RCC 7860 (cell line): ENCODE measurements at regions not wholly inside any gene's neighbourhood (a gene's known extent, or its start where the extent isn't known, plus 50 kb on each side); places are given as distances from the start of the nearest gene placed in this dataset.

ENCODE experiments used
- DNase-seq: peaks from one replicate; pipeline ENCODE4 v3.0.0-alpha.2; 2015; ENCODE audit warnings: low spot score
- FAIRE-seq: peaks from 2 replicates; lab custom pipeline; 2012; peaks lifted over from hg19 to GRCh38; lab: Jason Lieb, UNC

DNA sequence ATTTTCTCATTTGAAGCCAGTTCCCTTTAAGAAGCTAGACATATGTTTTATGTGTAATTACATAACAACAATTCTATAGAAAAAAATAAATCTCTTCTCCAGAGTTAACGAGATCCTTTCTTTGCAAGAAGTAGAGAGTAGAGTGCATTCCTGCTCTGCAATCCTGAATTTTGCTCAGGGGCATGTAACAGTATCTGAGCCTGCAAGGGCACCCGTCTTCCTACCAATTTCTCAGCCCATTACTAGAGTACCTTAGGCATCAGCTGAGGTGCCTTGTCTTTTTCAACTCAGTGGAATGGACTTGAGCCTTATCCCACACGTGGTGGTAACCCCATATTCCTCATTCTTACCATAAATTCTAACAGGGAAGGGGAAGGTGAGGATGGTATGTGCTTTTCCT is 205.9 kb downstream of the IKZF2 start:
- FAIRE-seq (no peak), DNase-seq (no peak)

DNA sequence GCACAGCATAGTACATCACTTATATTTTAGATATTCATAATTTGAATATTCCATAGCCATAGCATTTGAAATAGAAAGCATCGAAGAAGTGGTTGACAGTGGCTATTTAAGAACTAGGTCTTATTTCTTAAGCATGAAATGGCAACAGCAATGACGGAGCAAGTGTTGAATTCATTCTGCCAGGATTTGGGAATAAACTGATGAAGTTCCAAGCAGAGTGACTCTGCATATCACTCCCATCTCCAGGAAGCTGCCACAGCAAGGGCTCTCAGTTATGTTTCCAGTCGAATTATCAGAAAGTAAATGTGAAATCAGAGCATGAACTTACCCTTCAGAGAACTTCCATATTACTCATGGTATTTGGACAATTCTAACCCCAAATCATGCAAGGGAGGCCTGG is 208.1 kb downstream of the IKZF2 start:
- DNase-seq (no peak), FAIRE-seq (no peak)

DNA sequence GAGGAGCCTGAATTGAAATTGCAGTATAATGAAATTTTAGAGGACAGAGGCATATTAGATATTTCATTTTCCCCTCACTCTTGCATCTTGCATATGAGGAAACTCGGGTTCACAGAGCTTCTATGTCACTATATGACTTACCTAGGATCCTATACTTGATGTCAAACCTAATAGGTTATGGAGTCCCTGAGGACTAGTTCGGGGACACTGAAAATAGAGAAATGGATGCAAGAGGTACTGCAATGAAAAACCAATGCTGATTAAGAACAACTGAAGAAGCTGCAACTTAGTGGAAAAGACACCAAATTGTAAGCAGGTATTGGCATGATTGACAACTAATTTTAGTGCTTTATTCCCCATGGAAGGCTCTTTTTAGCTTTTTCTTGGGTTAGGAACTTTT is 210.1 kb downstream of the IKZF2 start:
- FAIRE-seq (no peak), DNase-seq (no peak)

DNA sequence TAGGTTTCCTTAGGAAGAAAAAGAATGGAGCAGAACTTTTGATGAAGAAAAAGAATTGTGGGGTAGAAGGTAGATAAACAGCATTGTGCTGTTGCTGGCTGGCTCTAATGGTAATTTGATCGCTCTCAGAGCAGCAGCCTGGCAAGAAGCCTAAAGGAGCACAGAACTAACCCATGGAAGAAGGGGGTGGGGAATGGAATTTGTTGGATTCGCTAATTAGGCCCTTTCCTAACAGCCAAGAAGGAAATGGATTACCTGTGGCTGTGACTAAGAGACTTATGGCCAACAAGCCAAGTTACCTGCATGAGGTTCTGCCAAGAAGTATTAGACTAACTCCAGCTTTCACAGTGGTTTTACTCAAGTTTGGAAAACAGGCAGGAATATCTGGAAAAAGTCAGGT is 210.6 kb downstream of the IKZF2 start:
- FAIRE-seq = no peak
- DNase-seq = no peak

DNA sequence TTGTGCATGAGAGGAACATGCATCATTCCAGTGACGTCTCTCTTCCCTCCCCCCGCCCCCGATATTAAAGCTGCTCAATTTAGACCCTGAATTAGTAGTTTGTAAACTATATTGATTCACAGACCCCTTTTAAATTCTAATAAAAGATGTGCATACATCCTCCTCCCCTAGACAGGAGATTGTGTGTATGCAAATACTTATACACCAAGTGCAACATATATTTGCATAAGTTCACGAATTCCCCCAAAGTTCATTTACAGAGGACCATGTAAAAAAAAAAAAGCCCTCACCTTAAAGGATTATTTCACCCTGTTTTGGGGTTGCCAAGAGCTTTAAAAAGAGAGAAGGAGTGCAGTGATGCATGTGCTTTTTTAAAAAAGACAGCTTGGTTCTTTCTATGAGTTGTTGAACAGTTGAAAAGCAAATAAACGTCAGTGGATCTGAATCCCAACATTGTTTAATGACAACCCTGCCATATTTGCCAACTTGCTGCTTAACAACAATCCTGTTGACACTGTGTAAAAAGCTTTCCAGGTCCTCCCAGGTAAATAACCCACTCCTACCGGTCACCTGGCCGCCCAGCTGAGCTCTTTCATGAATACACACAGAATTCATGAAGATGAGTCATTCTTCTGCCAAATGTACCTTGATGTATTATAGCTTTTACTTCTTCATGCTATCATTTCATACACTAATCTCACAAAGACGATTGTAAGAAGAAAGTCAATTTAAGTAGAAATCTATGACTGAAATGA is 211.5 kb downstream of the IKZF2 start:
- DNase-seq (no peak), FAIRE-seq (no peak)

DNA sequence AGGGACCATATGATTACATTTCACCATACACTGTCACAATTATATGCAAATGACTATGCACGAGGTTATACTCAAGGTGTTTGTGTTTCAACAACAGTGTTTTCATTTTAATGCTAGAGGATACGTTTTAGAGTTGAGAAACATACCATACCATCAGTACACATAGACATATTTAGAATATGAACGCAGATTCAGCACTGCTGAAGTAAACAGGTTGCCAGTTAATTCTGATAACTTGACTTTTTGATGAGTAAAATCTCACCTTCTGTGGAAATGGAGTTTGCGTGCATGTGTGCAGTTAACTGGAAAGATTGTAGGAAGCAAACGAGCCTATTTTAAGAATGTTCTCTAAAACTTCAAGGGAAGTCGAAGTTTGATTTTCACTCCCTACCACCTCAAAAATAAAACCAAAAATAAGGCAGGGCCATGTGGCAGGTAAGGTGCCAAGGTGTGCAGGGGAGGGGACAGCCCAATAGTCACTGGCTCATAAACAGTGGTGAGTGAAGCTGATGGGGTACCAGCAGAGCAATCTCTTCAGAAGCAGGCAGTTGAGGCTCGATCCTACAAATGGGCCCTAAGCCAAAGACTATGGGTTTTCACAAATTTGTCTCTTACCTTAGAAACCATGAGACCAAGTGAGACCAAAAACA is 213.1 kb downstream of the IKZF2 start:
- no peak for FAIRE-seq
- DNase-seq = no peak

DNA sequence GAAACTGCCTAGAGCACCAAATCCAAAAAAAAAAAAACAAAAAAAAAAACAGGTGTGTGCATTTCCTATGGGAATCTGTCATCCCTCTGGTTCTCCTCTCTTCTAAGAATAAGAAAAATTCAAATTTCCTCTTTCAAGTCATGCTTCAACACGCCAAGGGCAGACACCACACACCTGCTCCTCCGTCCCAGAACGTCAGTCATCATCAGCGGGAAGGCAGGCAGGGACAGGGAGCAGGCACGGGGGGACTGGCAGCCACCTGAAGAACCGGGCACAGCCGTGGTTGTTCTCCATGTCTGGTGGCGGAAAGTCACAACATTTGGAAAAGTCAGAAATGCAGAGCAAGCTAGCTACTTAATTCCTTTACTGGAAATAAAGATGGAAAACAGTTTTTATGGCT is 214.8 kb downstream of the IKZF2 start:
- DNase-seq (no peak), FAIRE-seq (no peak)

DNA sequence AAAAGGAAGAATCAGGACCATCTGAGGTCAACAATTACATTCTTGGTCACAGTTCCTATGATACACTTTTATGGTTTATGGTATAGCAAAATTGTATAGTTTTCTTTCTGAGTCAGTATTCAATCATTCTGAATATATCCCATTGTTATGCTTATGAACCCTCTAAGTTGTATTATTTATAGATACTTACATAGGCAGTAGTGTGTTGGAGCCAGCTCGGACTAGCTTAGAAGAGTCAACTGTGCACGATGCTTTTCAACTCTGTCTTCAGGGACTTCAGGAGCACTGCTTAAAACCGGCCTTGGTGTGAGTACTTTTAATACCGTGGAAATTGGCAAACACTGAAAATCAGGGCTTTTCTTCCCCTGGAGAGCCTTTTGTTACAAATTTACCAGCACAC is 215.7 kb downstream of the IKZF2 start:
- DNase-seq = no peak
- no peak for FAIRE-seq

DNA sequence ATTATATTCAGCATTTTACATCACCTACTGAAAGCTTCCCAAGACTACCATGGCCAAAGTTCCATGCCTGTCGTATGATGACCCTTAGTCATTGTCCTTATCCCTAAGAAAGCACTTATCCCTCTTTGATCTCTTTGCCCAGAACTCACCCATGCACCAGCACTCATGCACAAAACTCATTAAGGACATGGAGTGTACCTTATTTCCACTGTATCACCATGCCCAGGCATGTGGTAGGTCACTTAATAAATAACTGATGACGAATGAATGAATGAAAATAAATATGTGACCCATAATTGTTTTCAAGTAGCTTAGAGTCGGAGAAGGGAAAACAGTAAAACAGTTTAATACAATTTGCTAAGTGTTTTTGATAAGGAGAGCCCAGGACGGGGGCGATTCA is 220.1 kb downstream of the IKZF2 start:
- DNase-seq = no peak
- FAIRE-seq = no peak

DNA sequence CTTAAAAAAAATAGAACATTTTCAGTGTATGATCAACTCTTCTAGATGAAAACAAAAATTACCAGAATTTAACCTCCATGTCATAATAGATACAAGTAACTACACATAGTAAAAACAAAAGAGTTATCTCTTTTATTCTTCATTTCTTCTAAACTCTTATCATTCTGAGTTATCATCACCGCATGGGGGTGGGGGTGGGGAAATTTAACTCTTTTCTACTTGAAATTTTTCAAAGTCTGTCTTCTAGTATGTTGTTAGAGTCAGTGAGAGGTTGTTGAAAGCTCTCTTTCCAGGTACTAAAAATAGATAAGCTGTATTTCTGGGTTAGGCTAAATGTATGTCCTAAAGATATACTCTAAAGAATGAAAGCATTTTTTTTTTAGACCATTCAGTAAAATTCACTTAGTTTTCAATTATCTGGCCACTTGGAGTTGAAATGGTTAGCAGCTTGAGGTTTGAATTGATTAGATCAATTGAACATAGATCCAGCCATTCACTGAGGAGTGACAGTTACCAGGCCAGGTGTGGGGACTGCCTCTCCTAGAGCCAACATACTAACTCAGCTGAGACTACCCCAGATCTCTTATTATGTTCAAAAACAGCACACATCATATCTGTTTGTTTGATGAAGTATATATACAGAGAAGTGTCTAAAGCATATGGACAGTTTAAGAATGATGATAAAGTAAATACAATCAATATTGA is 220.7 kb downstream of the IKZF2 start:
- FAIRE-seq = no peak
- DNase-seq = no peak

DNA sequence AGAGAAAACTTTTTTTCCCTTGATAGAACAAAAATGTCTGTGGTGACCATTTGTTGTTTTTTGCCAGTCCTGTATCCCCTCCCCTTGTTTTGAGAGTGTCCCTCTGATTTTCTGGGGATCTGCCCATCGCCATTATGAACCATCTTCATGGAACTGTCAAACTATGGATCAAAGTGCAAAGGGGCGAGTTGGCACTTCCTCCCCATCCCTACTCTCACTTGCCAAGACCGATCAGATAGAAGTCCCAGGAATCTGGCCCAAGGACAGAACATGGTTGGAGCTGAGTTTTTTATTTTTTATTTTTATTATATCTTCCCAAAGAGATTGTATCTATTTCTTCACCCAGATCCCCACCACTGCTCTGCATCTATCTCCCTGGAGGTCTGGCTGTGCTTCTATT is 221.4 kb downstream of the IKZF2 start:
- FAIRE-seq (no peak), DNase-seq (no peak)

DNA sequence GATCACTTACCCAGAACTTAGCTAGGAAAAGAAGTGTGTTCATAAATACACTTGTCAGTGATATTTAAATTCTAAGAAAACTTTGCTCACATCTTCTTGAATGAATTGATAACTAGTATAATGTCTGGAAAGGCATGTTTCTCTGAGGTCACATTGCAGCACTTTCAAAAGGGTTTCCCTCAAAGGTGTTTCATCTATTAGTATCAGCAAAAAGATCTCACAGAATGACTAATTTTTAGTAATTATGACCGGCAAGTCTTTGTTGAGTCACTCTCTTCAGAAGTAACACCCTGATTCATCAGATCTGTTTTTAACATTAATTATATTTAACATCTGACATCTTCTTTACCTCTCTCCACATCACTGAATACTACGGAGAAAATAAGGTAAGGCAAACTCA is 222.3 kb downstream of the IKZF2 start:
- no peak for DNase-seq
- FAIRE-seq = no peak

DNA sequence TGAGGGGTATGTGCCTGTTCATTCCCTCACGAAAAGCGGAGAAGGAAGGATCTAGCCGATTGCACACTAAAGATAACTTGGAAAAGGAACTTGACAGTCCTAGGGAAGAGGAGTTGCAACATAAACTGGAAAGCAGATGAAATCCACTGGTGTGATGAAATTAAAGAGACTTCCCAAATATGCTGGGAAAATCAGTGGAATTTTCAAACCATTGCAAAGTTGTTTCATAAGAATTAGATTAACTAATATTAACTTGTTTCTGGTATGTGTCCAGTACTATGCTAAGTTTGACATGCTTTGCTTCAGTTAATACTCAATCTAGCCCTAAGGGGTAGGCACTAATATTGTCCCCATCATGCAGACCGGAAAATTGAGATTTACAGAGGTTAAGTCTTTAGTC is 222.7 kb downstream of the IKZF2 start:
- DNase-seq = no peak
- FAIRE-seq = no peak

DNA sequence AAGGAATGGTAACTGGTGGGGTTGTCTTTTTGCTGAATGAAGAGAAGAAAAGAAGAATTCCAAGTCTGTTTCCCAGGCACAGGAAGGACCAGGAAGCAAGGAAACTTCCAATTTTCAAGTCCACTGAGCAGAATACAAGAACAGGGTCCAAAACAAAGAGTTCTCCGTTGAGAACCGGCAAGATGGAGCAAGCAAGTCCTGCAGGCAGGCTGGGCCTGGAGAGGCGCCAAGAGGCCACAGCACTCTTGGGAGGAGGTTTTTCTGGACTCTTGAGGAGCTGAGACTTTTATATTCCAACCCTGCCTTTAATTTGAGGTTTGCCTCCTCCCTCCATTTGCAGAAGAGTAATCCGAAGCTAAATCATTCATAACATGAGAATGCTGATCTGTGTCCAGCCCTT is 224.5 kb downstream of the IKZF2 start:
- no peak for DNase-seq
- FAIRE-seq = no peak

DNA sequence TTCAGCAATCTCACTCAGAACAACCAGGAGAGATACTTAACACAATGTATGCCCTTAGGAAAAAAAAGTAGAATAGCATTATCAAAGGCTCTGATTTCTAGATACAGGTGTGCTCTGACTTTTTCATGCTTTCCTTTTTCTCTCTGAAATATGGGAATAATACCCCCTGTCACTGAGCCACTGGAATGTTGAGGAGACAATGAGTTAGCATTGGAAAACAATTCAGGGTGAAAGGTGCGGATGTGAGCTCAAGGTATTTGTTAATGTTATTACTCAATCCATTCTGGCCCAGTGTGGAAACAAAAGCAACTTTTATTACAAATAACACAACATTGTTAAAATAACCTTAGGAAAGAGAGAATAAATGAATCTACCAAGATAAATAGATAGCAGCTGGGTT is 228.0 kb downstream of the IKZF2 start:
- FAIRE-seq = no peak
- no peak for DNase-seq

DNA sequence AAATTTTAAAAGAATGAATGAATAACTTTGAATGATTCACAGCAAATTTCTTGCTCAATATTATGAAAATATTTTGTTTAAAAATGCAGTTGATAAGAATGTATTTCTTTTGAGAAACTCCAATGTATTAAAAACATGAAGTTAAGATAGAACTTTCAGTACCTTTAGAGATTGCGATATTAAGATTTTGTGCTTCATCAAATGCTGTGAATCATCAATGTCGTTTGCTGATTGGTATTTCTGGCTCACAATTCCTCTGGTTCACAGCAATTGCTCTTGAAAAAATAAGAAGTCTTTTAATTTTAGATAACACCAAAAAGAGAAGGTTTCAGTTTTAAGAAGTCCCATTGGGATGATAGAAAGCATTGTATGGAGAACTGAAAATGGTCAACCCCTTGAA is 228.7 kb downstream of the IKZF2 start:
- no peak for DNase-seq
- FAIRE-seq = no peak

DNA sequence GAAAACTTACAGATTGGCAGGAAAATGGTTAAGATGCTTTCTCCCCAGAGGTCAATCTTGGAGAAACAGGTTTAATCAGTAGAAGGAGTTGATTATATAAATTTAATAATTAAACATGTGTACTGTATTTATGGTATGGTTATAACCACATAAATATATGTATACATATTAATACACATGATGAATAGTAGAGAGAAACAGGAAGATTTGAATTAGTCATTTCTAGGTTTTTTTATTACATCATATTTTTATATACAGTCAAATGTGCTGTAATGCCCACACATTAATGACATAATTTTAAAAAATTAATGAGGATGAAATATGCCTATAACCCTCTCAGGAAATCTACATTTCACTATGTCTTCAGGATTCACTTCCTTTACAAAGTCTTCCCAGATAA is 229.7 kb downstream of the IKZF2 start:
- no peak for FAIRE-seq

DNA sequence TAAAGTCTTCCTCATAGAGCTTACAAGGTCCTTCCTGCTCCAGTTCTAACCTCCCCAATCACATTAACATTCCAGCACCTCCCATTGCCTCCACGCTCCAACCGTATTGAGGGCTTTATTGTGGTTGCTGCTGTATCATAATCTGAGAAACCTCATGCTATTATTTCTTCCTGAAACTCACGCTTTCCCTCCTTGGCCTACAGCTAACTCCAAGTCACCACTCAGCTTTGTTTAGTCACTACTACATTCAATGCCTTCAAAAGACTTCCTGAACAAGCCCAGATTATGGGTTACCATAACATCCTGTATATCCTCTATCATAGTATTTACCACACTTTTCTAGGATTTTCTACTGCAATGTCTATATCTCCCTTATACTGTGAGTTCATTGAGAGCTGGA is 230.4 kb downstream of the IKZF2 start:
- no peak for FAIRE-seq
- no peak for DNase-seq

More for the DNA sequence above, 229.7 kb downstream of the IKZF2 start:
- DNase-seq = no peak

DNA sequence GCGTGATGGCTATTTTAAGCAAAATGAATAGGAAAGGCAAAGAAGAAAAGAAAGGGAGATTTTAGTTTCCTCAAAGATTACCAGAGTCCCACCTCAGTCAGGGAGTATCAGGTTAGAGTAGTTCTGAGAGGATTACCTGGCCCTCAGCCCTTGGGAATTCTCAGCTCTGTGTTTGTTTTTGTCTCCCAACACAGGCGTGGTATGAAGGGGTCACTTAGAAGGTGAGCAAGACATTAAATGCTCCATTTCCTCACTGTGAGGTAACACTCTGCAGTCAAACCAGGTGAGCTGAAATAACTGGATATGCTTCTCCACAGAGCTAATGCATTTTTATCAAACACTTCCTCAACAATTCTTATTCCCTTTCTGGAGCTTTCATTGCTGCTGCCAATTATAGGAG is 232.2 kb downstream of the IKZF2 start:
- no peak for DNase-seq
- no peak for FAIRE-seq

DNA sequence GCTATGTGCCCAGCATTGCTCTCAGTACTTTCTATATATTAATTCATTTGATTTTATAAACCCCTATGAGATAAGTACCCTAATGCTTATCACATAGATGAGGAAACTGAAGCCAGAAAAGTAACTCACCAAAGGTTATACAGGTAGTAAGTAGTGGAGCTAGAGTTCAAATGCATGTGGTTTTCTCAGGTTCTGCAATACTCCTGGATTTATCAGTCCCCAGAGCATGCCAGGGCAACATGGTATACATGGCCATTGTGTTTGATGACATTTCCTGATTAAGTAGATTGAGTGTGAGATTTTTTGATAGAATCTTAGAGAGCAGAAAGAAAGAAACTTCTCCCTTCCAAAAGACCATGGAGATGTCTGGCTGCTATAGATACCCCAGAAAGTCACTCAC is 233.1 kb downstream of the IKZF2 start:
- FAIRE-seq (no peak), DNase-seq (no peak)

DNA sequence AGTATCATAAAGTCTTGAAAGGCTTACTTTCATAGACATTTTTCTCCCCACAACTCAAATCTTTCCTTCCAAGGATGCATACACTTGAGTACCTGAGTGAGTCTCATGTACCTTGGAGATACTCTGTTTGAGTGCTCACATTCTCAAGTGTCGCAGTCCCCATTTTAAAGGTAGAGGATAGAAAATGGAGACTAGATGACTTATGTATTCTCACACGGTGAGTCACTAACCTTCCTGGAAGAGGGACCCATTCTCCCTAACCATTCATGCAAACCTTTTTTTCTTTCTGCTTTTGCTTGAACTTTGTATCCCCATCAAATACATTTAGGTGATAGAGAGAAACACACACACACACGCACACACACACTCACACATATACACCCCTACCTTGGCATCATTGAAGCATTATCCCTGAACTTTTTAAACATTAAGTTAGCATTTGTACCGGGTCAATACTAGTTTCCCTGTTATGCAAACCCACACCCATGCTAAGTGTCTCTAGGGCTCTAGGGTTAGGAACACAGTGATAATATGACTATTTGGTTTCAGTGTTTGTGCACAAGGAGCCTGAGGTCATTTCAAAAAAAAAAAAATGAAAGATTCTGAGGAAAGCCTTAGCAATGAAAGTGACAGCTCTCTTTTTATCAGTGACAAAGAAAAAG is 236.2 kb downstream of the IKZF2 start:
- DNase-seq (peak; percentile 13), FAIRE-seq (no peak)

DNA sequence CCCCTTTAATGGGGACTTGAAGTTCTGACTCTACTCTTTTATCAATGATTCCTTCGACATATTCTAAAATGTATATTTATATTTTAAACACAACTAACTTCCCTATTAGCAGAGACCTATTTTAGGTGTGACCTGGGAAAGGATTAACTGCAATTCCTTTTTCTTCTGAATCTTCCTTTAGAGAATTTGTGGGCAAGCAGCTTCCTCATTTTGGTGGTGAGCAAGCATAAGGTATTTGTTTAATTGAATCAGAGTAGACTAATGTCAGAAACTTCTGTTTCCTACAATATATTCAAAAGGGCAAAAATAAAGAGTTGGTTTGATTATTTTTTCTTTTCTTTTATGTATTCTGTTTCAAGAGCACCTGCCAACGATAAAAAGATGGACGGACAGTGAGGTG is 237.0 kb downstream of the IKZF2 start:
- no peak for FAIRE-seq
- DNase-seq = no peak
